CMK (cell line): ENCODE measurements at regions not wholly inside any gene's neighbourhood (a gene's known extent, or its start where the extent isn't known, plus 50 kb on each side); places are given as distances from the start of the nearest gene placed in this dataset.
"Not testable (repeated sequence)": the region's sequence is repeated elsewhere in the genome, so short reads cannot be mapped to it uniquely, and the experiment has no call there.

Source experiments
- DNase-seq: peaks from one replicate; pipeline ENCODE4 v3.0.0-alpha.2; 2010; ENCODE audit warnings: low read depth

- DNase-seq = no peak
These were observed 66.3 kb upstream of the RASGRF1 start for GRCh38 chr15:79156704-79157375.

- DNase-seq = no peak
These were observed 64.0 kb upstream of the RASGRF1 start for GRCh38 chr15:79154483-79155135.

- not testable (repeated sequence) for DNase-seq
These were observed 53.7 kb upstream of the RASGRF1 start for GRCh38 chr15:79144290-79144689.

- DNase-seq = no peak
These were observed 50.4 kb upstream of the RASGRF1 start for GRCh38 chr15:79140846-79141570.
